ENCODE measurements at regions not wholly inside any gene's neighbourhood (a gene's known extent, or its start where the extent isn't known, plus 50 kb on each side); places are given as distances from the start of the nearest gene placed in this dataset.

DNA sequence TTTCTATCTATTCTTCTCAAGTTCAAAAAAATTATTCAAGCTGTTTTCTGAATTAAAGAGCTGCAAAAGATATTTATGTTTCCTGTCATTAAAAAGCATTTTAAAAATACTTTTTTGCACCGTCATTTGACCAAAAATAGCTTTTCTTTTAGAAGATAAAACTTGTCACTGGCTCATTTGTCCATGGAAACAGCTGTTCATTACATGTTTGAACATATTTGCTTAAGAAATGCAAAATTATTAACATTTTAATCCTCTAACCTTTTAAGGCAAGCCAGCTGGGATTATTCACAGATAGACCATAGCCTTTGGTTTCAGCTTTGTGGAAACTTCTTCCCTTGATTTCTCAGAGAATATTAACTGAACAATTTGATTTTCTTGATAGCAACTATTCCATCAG, 393.9 kb downstream of the TUSC1 start:
- DNase-seq (no peak), ATAC-seq (ENCODE audit: low read depth) (no peak)
- Histone ChIP-seq H3K9me1 (ENCODE audit: insufficient read depth, low read length) (no peaks in the 10 kb centered on the region), H2BK20ac (ENCODE audit: low read depth, low read length) (no peak overlapping the region), H3K4me1 (ENCODE audit: control insufficient read depth, insufficient read depth, low read length) (no peaks in the 10 kb centered on the region), H3K14ac (replicated peaks; ENCODE audit: low read depth, low read length) (no peak overlapping the region), H3K4me3 (ENCODE audit: insufficient read depth, low read depth, low read length) (no peak overlapping the region), H2AFZ (replicated peaks; ENCODE audit: low read length, poor library complexity) (no peak overlapping the region), H3K9me3 (ENCODE audit: control insufficient read depth, insufficient read depth, low read length) (peaks cover 2% of the 10 kb centered on the region; the same call in 1 of the 2 replicates), H3K27ac (ENCODE audit: insufficient read depth, low read length) (no peak overlapping the region), H3K56ac (ENCODE audit: extremely low read depth, insufficient read depth, low read length) (no peak overlapping the region), H2BK15ac (ENCODE audit: low read depth, low read length) (no peak overlapping the region), H4K5ac (ENCODE audit: low read depth, low read length) (no peak overlapping the region), H4K91ac (ENCODE audit: insufficient read depth, low read depth, low read length) (no peak overlapping the region), H2AK9ac (replicated peaks; ENCODE audit: low read depth, low read length, poor library complexity) (no peak overlapping the region), H4K20me1 (ENCODE audit: insufficient read depth, low read length) (no peaks in the 10 kb centered on the region), H4K8ac (ENCODE audit: low read depth in 2 of 2, low read length in 2 of 2) (no peak overlapping the region), H2BK120ac (ENCODE audit: low read depth, low read length) (no peak overlapping the region), H3K18ac (ENCODE audit: low read depth, low read length) (no peak overlapping the region), H3K4me2 (ENCODE audit: low read depth, low read length) (no peak overlapping the region), H3K23ac (ENCODE audit: low read depth, low read length) (no peak overlapping the region), H3K36me3 (ENCODE audit: control insufficient read depth, insufficient read depth, low read length) (no peaks in the 10 kb centered on the region), H3K79me1 (ENCODE audit: low read depth in 1 of 2, low read length in 2 of 2) (no peaks in the 10 kb centered on the region), H3K9ac (ENCODE audit: low read depth, low read length) (no peak overlapping the region), H2AK5ac (ENCODE audit: low read depth, low read length) (no peak overlapping the region), H3K27me3 (ENCODE audit: control insufficient read depth, insufficient read depth, low read length) (no peaks in the 10 kb centered on the region), H3K4ac (ENCODE audit: low read depth, low read length) (no peak overlapping the region), H2BK5ac (ENCODE audit: low read depth, low read length, poor library complexity, severe bottlenecking) (no peak overlapping the region)
- dilution Hi-C loops (cut with HindIII; ENCODE audit: low sequenced_read_pairs, unreplicated experiment) = no loop called here
- ChIA-PET POLR2A (ENCODE audit: unreplicated experiment) (no interaction called here), CTCF (interaction anchor here (0.7 kb wide), 1 partner anchor 45 kb away, joined by 6 read pairs; no protein-coding TSS in a partner anchor)
- no CpG with 5 or more reads among the region's 1 CpG for WGBS, 2 experiments (ENCODE audit: extremely low coverage in 2 of 2, insufficient read length in 1 of 2)
- BruUV-seq (replicated peaks) = no TSS peak
- intact Hi-C loops (cut with micrococcal nuclease) = no loop called here
- no peak for TF ChIP-seq MAZ (IDR thresholded peaks at IDR 0.05; ENCODE audit: borderline replicate concordance, low read depth, low read length)
- TF ChIP-seq BHLHE40 (IDR thresholded peaks at IDR 0.05; ENCODE audit: low read depth, low read length) = no peak
- TF ChIP-seq, protein P1, sequence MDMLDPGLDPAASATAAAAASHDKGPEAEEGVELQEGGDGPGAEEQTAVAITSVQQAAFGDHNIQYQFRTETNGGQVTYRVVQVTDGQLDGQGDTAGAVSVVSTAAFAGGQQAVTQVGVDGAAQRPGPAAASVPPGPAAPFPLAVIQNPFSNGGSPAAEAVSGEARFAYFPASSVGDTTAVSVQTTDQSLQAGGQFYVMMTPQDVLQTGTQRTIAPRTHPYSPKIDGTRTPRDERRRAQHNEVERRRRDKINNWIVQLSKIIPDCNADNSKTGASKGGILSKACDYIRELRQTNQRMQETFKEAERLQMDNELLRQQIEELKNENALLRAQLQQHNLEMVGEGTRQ (IDR thresholded peaks at IDR 0.05; ENCODE audit: low read depth, low read length) = no peak
- TF ChIP-seq, protein P2, sequence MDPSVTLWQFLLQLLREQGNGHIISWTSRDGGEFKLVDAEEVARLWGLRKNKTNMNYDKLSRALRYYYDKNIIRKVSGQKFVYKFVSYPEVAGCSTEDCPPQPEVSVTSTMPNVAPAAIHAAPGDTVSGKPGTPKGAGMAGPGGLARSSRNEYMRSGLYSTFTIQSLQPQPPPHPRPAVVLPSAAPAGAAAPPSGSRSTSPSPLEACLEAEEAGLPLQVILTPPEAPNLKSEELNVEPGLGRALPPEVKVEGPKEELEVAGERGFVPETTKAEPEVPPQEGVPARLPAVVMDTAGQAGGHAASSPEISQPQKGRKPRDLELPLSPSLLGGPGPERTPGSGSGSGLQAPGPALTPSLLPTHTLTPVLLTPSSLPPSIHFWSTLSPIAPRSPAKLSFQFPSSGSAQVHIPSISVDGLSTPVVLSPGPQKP (IDR thresholded peaks at IDR 0.05; ENCODE audit: borderline replicate concordance, low read depth, low read length) = no peak
- TF ChIP-seq, protein P3, sequence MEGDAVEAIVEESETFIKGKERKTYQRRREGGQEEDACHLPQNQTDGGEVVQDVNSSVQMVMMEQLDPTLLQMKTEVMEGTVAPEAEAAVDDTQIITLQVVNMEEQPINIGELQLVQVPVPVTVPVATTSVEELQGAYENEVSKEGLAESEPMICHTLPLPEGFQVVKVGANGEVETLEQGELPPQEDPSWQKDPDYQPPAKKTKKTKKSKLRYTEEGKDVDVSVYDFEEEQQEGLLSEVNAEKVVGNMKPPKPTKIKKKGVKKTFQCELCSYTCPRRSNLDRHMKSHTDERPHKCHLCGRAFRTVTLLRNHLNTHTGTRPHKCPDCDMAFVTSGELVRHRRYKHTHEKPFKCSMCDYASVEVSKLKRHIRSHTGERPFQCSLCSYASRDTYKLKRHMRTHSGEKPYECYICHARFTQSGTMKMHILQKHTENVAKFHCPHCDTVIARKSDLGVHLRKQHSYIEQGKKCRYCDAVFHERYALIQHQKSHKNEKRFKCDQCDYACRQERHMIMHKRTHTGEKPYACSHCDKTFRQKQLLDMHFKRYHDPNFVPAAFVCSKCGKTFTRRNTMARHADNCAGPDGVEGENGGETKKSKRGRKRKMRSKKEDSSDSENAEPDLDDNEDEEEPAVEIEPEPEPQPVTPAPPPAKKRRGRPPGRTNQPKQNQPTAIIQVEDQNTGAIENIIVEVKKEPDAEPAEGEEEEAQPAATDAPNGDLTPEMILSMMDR (conservative IDR thresholded peaks at IDR 0.05; ENCODE audit: low read depth, low read length) = no peak
- TF ChIP-seq CEBPB (IDR thresholded peaks at IDR 0.05; ENCODE audit: low read depth, low read length) = no peak
- TF ChIP-seq CHD1 (IDR thresholded peaks at IDR 0.05; ENCODE audit: low read depth, low read length) = no peak
- in situ Hi-C loops (cut with MboI; ENCODE audit: low sequenced_read_pairs) = no loop called here

All from IMR-90 (cell line).